HepG2 (cell line): ENCODE measurements at regions not wholly inside any gene's neighbourhood (a gene's known extent, or its start where the extent isn't known, plus 50 kb on each side); places are given as distances from the start of the nearest gene placed in this dataset.
"Not testable (repeated sequence)": the region's sequence is repeated elsewhere in the genome, so short reads cannot be mapped to it uniquely, and the experiment has no call there.

Source experiments
- ATAC-seq: fragments of 200-7000 bp; cut with Tn5 transposase; 3 replicates; pipeline ENCODE4 v1.9.1; 2020; ENCODE audit warnings: mild to moderate bottlenecking, moderate library complexity
- BruUV-seq: library from RNA; stranded (reverse); fragments of 400-500 nt; replicated peaks from 2 replicates; lab custom pipeline; 2021; lab: Mats Ljungman, UMichigan
- CTCF ChIA-PET: fragments of 300-600 bp; formaldehyde crosslinking; extraction: SDS; loops from one replicate; lab custom pipeline; 2021; ENCODE audit warnings: low total read pairs, inconsistent platforms, low intra/inter-chr PET ratio; lab: Yijun Ruan, JAX
- POLR2A ChIA-PET: fragments of 350-600 bp; sonication (Branson Sonifier 250); formaldehyde crosslinking; loops from one replicate; lab custom pipeline; 2020; ENCODE audit warnings: antibody characterized with exemption, inconsistent platforms; lab: Yijun Ruan, JAX
- DNase-seq: peaks from one replicate; pipeline ENCODE4 v3.0.0-alpha.2; 2015; ENCODE audit warnings: low spot score
- FAIRE-seq: peaks from 3 replicates; lab custom pipeline; 2011; peaks lifted over from hg19 to GRCh38; lab: Jason Lieb, UNC
- H2AFZ ChIP-seq: one replicate; pipeline ENCODE4 v1.6.1; 2011; ENCODE audit warnings: low read length, inconsistent platforms
- H3K27ac ChIP-seq: fragments of 300-600 bp; 3 replicates; pipeline ENCODE4 v1.8.0; 2011; ENCODE audit warnings: mixed run types, mild to moderate bottlenecking, mixed read lengths, low read length, inconsistent platforms; ENCODE audit not compliant: insufficient read depth; ENCODE audit errors: extremely low read length
- H3K27me3 ChIP-seq, 2 experiments: fragments of 200-600 bp in 1 of 2; 2 replicates in 1 of 2; 3 replicates in 1 of 2; pipeline versions ENCODE4 v1.6.0 to v1.8.0; 2011; ENCODE audit warnings: low read length in 2 of 2, mild to moderate bottlenecking in 2 of 2, moderate library complexity in 2 of 2, inconsistent platforms in 1 of 2; ENCODE audit not compliant: insufficient read depth in 2 of 2, control insufficient read depth in 1 of 2
- H3K36me3 ChIP-seq, 2 experiments: fragments of 200-600 bp in 1 of 2; replicated peaks in 1 of 2; 2 replicates in 1 of 2; 3 replicates in 1 of 2; pipeline versions ENCODE4 v1.5.1 to v1.8.0; 2011; ENCODE audit warnings: low read length in 2 of 2, inconsistent platforms in 1 of 2; ENCODE audit not compliant: insufficient read depth in 2 of 2, control insufficient read depth in 1 of 2
- H3K4me1 ChIP-seq: 2 replicates; pipeline ENCODE4 v1.5.1; 2012; ENCODE audit warnings: low read length, inconsistent platforms; ENCODE audit not compliant: insufficient read depth
- H3K4me2 ChIP-seq: 2 replicates; pipeline ENCODE4 v1.6.0; 2011; ENCODE audit warnings: low read depth, low read length, inconsistent platforms
- H3K4me3 ChIP-seq, 3 experiments: fragments of 200-600 bp in 1 of 3; sonication (generic), shearing (Covaris generic) in 1 of 3; replicated peaks in 1 of 3; 2 replicates each; pipeline ENCODE4 v1.5.1; 2011 to 2016; ENCODE audit warnings: low read length in 3 of 3, inconsistent platforms in 2 of 3, low read depth in 2 of 3, mild to moderate bottlenecking in 2 of 3, control low read depth in 1 of 3, mixed read lengths in 1 of 3; ENCODE audit not compliant: insufficient read depth in 1 of 3
- H3K79me2 ChIP-seq: one replicate; pipeline ENCODE4 v1.6.1; 2011; ENCODE audit warnings: low read length, inconsistent platforms; ENCODE audit not compliant: insufficient read depth
- H3K9ac ChIP-seq: 2 replicates; pipeline ENCODE4 v1.6.0; 2011; ENCODE audit warnings: mild to moderate bottlenecking, low read depth, low read length, inconsistent platforms; ENCODE audit not compliant: insufficient read depth
- H3K9me3 ChIP-seq: 2 replicates; pipeline ENCODE4 v1.5.1; 2012; ENCODE audit warnings: mild to moderate bottlenecking, low read length
- H4K20me1 ChIP-seq: 2 replicates; pipeline ENCODE4 v1.6.0; 2011; ENCODE audit warnings: inconsistent platforms, mild to moderate bottlenecking, low read length, moderate library complexity; ENCODE audit not compliant: insufficient read depth
- HNRNPK ChIP-seq: fragments of 200-400 bp; formaldehyde crosslinking; IDR thresholded peaks from 2 replicates; pipeline ENCODE4 v1.6.1; 2018; ENCODE audit warnings: low read length, low read depth, moderate library complexity, mild to moderate bottlenecking; ENCODE audit not compliant: poor library complexity, severe bottlenecking
- MYC ChIP-seq: sonication (generic); formaldehyde crosslinking; IDR thresholded peaks from 2 replicates; pipeline ENCODE4 v1.9.0; 2021; ENCODE audit warnings: missing genetic modification reagents, borderline replicate concordance
- YEATS2 ChIP-seq: sonication (generic); formaldehyde crosslinking; IDR thresholded peaks from 2 replicates; pipeline ENCODE4 v1.4.0; 2020; ENCODE audit warnings: missing genetic modification reagents, borderline replicate concordance
- ZNF670 ChIP-seq: sonication (generic); formaldehyde crosslinking; IDR thresholded peaks from 2 replicates; pipeline ENCODE4 v1.8.0; 2022; ENCODE audit warnings: mild to moderate bottlenecking, missing genetic modification reagents, borderline replicate concordance
- whole genome bisulfite sequencing: methylation state at CpG from one replicate; pipeline ENCODE4 v1.1.6; 2017; ENCODE audit warnings: low lambda C conversion rate; 5-methylcytosine and 5-hydroxymethylcytosine counted together
- in situ Hi-C: cut with HindIII; loops from 2 replicates; pipeline ENCODE4 v1.10.0; 2017; ENCODE audit warnings: low pct_unique_long_range_greater_than_20kb; ENCODE audit not compliant: extremely low pct_ligation_motif_present
- intact Hi-C: fragments of 100-400 bp; cut with micrococcal nuclease; formaldehyde crosslinking; loops from one replicate; pipeline ENCODE4 v1.10.0; 2022; ENCODE audit not compliant: unreplicated experiment

GRCh38 chr5:92265804-92266203 lies 882.7 kb upstream of the ARRDC3 start:
- Histone ChIP-seq H3K27ac (no peak overlapping the region), H3K4me2 (no peak overlapping the region), H3K27me3 (no peaks in the 10 kb centered on the region), H3K36me3 (no peaks in the 10 kb centered on the region), H2AFZ (no peak overlapping the region), H3K9me3 (no peaks in the 10 kb centered on the region), H3K79me2 (no peaks in the 10 kb centered on the region), H3K4me1 (no peaks in the 10 kb centered on the region), H3K9ac (no peak overlapping the region), H3K4me3 (no peak overlapping the region), H4K20me1 (no peaks in the 10 kb centered on the region)
- ATAC-seq (no peak), FAIRE-seq (no peak), DNase-seq (no peak)
- BruUV-seq, result no TSS peak
- ChIA-PET CTCF (no interaction called here), POLR2A (no interaction called here)
- TF ChIP-seq YEATS2 (CRISPR knock-in tag), result no peak
- peak; percentile 32 for TF ChIP-seq HNRNPK
- TF ChIP-seq ZNF670 (CRISPR knock-in tag), result no peak
- TF ChIP-seq MYC (CRISPR knock-in tag), result no peak
- intact Hi-C loops (no loop called here), in situ Hi-C loops (no loop called here)
- 30% methylated on average over 3 of the region's 3 CpGs for WGBS

DNA sequence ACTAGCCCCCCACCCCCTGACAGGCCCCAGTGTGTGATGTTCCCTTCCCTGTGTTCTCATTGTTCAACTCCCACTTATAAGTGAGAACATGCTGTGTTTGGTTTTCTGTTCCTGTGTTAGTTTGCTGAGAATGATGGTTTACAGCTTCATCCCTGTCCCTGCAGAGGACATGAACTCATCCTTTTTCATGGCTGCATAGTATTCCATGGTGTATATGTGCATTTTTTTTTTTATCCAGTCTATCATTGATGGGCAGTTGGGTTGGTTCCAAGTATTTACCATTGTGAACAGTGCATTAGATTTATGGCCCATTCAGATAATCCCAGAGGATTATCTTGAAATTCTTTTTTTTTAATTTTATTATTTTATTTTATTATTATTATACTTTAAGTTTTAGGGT lies 872.5 kb upstream of the ARRDC3 start:
- H3K9ac ChIP-seq, H2AFZ ChIP-seq, H3K4me2 ChIP-seq, H4K20me1 ChIP-seq, H3K4me3 ChIP-seq, FAIRE-seq, DNase-seq, H3K27me3 ChIP-seq, CTCF ChIA-PET, H3K9me3 ChIP-seq, ATAC-seq, H3K79me2 ChIP-seq, H3K4me1 ChIP-seq, H3K36me3 ChIP-seq, POLR2A ChIA-PET, H3K27ac ChIP-seq, BruUV-seq, in situ Hi-C loops, intact Hi-C loops: not testable (repeated sequence)
